Body of pancreas (tissue), 4 donors: ENCODE measurements at regions not wholly inside any gene's neighbourhood (a gene's known extent, or its start where the extent isn't known, plus 50 kb on each side); places are given as distances from the start of the nearest gene placed in this dataset.

Experiments
- ATAC-seq: fragments of 150-250 bp; one replicate; pipeline ENCODE4 v1.9.1; 2016
- DNase-seq, 4 donors: peaks; one replicate each; pipeline ENCODE4 v3.0.0-alpha.2; 2019
- H3K27ac ChIP-seq, 4 donors: fragments of 200-600 bp; sonication (generic); 1 replicate in 3 of 4; 2 replicates in 1 of 4; pipeline versions ENCODE4 v1.5.1 to v1.6.1; 2016 to 2019; ENCODE audit warnings: mild to moderate bottlenecking in 1 of 4, mixed read lengths in 1 of 4, moderate library complexity in 1 of 4
- H3K27me3 ChIP-seq, 2 donors: fragments of 200-600 bp; sonication (generic); one replicate each; pipeline ENCODE4 v1.6.0; 2016; ENCODE audit warnings: mild to moderate bottlenecking in 1 of 2
- H3K36me3 ChIP-seq, 2 donors: fragments of 200-600 bp; sonication (generic); replicated peaks in 1 of 2; 2 replicates each; pipeline ENCODE4 v1.5.1; 2016; ENCODE audit warnings: low read depth in 2 of 2; ENCODE audit not compliant: insufficient read depth in 1 of 2
- H3K4me1 ChIP-seq: fragments of 200-600 bp; sonication (generic); one replicate; pipeline ENCODE4 v1.6.0; 2016
- H3K4me3 ChIP-seq, 2 donors: fragments of 200-600 bp; sonication (generic); 1 replicate in 1 of 2; 2 replicates in 1 of 2; pipeline ENCODE4 v1.5.1; 2016 to 2019
- H3K9me3 ChIP-seq, 3 donors: fragments of 200-600 bp; sonication (generic); 1 replicate in 2 of 3; 2 replicates in 1 of 3; pipeline ENCODE4 v1.5.1; 2016
- POLR2A ChIP-seq, 3 donors: fragments of 450-650 bp; IDR thresholded peaks; one replicate each; pipeline ENCODE4 v1.6.1; 2016; ENCODE audit warnings: antibody characterized with exemption in 3 of 3, mild to moderate bottlenecking in 2 of 3
- WGBS, 2 donors: methylation state at CpG; one replicate each; pipeline ENCODE4 v1.1.5; 2017; 5-methylcytosine and 5-hydroxymethylcytosine counted together
- intact Hi-C: fragments of 100-400 bp; cut with DNase I; formaldehyde crosslinking; loops from one replicate; pipeline ENCODE4 v1.15.1; 2023
- TF ChIP-seq, protein P1 (sequence below), 7 experiments: fragments of 450-650 bp in 4 of 7; fragments of 200-600 bp in 3 of 7; sonication (generic) in 3 of 7; IDR thresholded peaks; one replicate each; pipeline ENCODE4 v1.5.1; 2016 to 2019; ENCODE audit warnings: antibody characterized with exemption in 7 of 7

DNA sequence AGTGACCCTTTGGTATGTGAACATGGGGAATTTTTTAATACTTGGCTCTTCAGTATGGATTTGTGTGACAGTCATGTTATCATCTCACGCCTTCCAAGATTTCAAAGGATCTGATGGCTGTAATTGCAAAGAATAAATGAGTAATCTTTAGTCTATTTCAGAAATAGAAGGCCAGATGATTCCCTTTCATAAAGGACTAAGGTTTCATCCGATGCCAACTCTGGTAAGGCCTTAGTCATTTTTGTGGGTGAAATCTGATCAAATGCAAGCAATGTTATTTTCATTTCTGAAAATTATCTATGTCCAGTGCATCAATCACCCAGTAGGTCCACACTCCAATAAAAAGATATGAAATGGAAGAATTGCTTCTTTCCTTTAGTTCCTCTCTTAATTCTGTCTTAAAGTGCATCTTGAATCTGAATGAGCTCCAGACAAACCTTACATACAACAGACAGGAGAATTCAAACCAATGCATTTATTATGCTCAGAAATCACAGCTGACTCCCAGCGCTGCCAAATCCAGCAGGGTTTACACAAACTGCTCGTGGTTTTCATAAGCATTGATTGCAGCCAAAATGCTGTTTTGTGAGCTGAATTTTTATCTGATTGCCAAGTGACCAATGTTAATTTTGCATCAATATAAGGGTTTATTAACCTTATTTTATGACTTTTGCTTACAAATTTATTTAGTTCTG lies 565.2 kb upstream of the MARCKS start:
- no peaks in the 10 kb centered on the region for H3K36me3 ChIP-seq
- intact Hi-C loops = no loop called here
- H3K27me3 ChIP-seq = no peaks in the 10 kb centered on the region
- H3K9me3 ChIP-seq = no peaks in the 10 kb centered on the region
- TF ChIP-seq, protein P1, sequence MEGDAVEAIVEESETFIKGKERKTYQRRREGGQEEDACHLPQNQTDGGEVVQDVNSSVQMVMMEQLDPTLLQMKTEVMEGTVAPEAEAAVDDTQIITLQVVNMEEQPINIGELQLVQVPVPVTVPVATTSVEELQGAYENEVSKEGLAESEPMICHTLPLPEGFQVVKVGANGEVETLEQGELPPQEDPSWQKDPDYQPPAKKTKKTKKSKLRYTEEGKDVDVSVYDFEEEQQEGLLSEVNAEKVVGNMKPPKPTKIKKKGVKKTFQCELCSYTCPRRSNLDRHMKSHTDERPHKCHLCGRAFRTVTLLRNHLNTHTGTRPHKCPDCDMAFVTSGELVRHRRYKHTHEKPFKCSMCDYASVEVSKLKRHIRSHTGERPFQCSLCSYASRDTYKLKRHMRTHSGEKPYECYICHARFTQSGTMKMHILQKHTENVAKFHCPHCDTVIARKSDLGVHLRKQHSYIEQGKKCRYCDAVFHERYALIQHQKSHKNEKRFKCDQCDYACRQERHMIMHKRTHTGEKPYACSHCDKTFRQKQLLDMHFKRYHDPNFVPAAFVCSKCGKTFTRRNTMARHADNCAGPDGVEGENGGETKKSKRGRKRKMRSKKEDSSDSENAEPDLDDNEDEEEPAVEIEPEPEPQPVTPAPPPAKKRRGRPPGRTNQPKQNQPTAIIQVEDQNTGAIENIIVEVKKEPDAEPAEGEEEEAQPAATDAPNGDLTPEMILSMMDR (IDR thresholded peaks at IDR 0.05) = no peak
- TF ChIP-seq POLR2A (IDR thresholded peaks at IDR 0.05) = no peak
- ATAC-seq (no peak), DNase-seq (no peak)
- 73 to 78% methylated on average over 4 of the region's 4 CpGs for WGBS, 2 donors
- H3K4me3 ChIP-seq = no peak overlapping the region
- H3K27ac ChIP-seq = no peak overlapping the region
- H3K4me1 ChIP-seq = no peaks in the 10 kb centered on the region

- DNase-seq (no peak), ATAC-seq (no peak)
- Histone ChIP-seq H3K9me3 (no peaks in the 10 kb centered on the region), H3K4me3 (no peak overlapping the region), H3K36me3 (no peaks in the 10 kb centered on the region), H3K27ac (no peak overlapping the region), H3K4me1 (no peaks in the 10 kb centered on the region), H3K27me3 (no peaks in the 10 kb centered on the region)
- intact Hi-C loops = no loop called here
- 86 to 88% methylated on average over 3 of the region's 3 CpGs for WGBS, 2 donors
- TF ChIP-seq, protein P1 (IDR thresholded peaks at IDR 0.05) = no peak
- no peak for TF ChIP-seq POLR2A (IDR thresholded peaks at IDR 0.05)
These were observed 564.3 kb upstream of the MARCKS start for GRCh38 chr6:113292646-113293422.

- Histone ChIP-seq H3K36me3 (no peaks in the 10 kb centered on the region), H3K27me3 (no peaks in the 10 kb centered on the region), H3K4me3 (no peak overlapping the region), H3K4me1 (no peaks in the 10 kb centered on the region), H3K9me3 (no peaks in the 10 kb centered on the region), H3K27ac (no peak overlapping the region)
- intact Hi-C loops = no loop called here
- DNase-seq (no peak), ATAC-seq (no peak)
- TF ChIP-seq POLR2A (IDR thresholded peaks at IDR 0.05) = no peak
- TF ChIP-seq, protein P1 (IDR thresholded peaks at IDR 0.05) = no peak
These were observed 563.8 kb upstream of the MARCKS start for GRCh38 chr6:113293423-113293740.

GRCh38 chr6:113299531-113299930 lies 557.6 kb upstream of the MARCKS start:
- TF ChIP-seq, protein P1 (IDR thresholded peaks at IDR 0.05) = no peak
- no peak for TF ChIP-seq POLR2A (IDR thresholded peaks at IDR 0.05)
- no peak overlapping the region for H3K27ac ChIP-seq
- no peaks in the 10 kb centered on the region for H3K4me1 ChIP-seq
- intact Hi-C loops = no loop called here
- no peak for DNase-seq
- no peaks in the 10 kb centered on the region for H3K9me3 ChIP-seq
- no peak overlapping the region for H3K4me3 ChIP-seq
- no peaks in the 10 kb centered on the region for H3K36me3 ChIP-seq
- no peak for ATAC-seq
- no peaks in the 10 kb centered on the region for H3K27me3 ChIP-seq

DNA sequence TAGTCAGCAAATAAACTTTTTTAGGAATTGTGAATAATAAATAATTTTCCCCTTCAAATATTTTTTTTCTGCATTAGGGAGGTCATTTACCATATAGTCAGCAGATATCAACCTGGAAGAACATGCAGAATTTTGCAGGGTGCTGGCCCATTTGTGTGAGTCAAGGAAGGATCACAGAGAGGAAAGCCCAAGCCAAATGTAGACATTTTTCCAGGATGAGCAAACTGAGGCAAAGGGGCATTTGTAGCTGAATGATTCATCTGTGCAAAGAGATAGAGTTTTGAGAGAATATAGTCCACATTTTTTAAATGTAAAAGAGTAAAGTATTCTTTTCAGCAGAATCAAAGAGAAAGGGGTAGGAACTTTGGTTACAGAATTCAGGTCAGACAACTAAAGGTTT lies 555.5 kb upstream of the MARCKS start:
- no peak for ATAC-seq

More for the DNA sequence above, 555.5 kb upstream of the MARCKS start:
- Histone ChIP-seq H3K36me3 (no peaks in the 10 kb centered on the region), H3K4me1 (no peaks in the 10 kb centered on the region), H3K27me3 (no peaks in the 10 kb centered on the region), H3K4me3 (no peak overlapping the region), H3K27ac (no peak overlapping the region), H3K9me3 (no peaks in the 10 kb centered on the region)
- intact Hi-C loops = loop anchor here (10.0 kb wide), 1 partner anchor 583 kb away; no protein-coding TSS in a partner anchor
- DNase-seq = no peak
- TF ChIP-seq, protein P1 (IDR thresholded peaks at IDR 0.05) = no peak
- TF ChIP-seq POLR2A (IDR thresholded peaks at IDR 0.05) = no peak
